HG02642 (cell line): ENCODE measurements at regions not wholly inside any gene's neighbourhood (a gene's known extent, or its start where the extent isn't known, plus 50 kb on each side); places are given as distances from the start of the nearest gene placed in this dataset.

ENCODE experiments used
- ATAC-seq: cut with Tn5 transposase; IDR thresholded peaks from one replicate; pipeline ENCODE4 v1.9.1; 2021; ENCODE audit warnings: mild to moderate bottlenecking; ENCODE audit not compliant: unreplicated experiment, poor library complexity

GRCh38 chr6:25035512-25036435, 100.0 kb upstream of the RIPOR2 start:
- ATAC-seq: peak; percentile 38

- no peak for ATAC-seq
Observed at GRCh38 chr6:25036461-25036860, 100.7 kb upstream of the RIPOR2 start.

GRCh38 chr6:25038300-25038699, 102.5 kb upstream of the RIPOR2 start:
- ATAC-seq: no peak

- no peak for ATAC-seq
Observed at GRCh38 chr6:25038999-25039398, 103.2 kb upstream of the RIPOR2 start.

GRCh38 chr6:25041485-25042035, 105.8 kb upstream of the RIPOR2 start:
- ATAC-seq: peak; percentile 14

GRCh38 chr6:25042036-25042521, 106.3 kb upstream of the RIPOR2 start:
- ATAC-seq: peak; percentile 64

- ATAC-seq: peak; percentile 22
Observed at GRCh38 chr6:25042536-25042935, 106.8 kb upstream of the RIPOR2 start.

- ATAC-seq: peak; percentile 32
Observed at GRCh38 chr6:25042984-25043725, 107.4 kb upstream of the RIPOR2 start.

- ATAC-seq: no peak
Observed at GRCh38 chr6:25043892-25044291, 108.1 kb upstream of the RIPOR2 start.

GRCh38 chr6:25046942-25047341, 111.2 kb upstream of the RIPOR2 start:
- ATAC-seq: no peak

- ATAC-seq: no peak
Observed at GRCh38 chr6:25050356-25050755, 114.6 kb upstream of the RIPOR2 start.

GRCh38 chr6:25051083-25051482, 115.3 kb upstream of the RIPOR2 start:
- ATAC-seq: no peak

GRCh38 chr6:25052181-25052580, 116.4 kb upstream of the RIPOR2 start:
- ATAC-seq: no peak

- ATAC-seq: peak; percentile 82
Observed at GRCh38 chr6:25053875-25054371, 118.2 kb upstream of the RIPOR2 start.

GRCh38 chr6:25054469-25054868, 118.7 kb upstream of the RIPOR2 start:
- no peak for ATAC-seq

GRCh38 chr6:25056130-25056529, 120.4 kb upstream of the RIPOR2 start:
- ATAC-seq: peak; percentile 57

GRCh38 chr6:25057111-25057905, 121.5 kb upstream of the RIPOR2 start:
- no peak for ATAC-seq

GRCh38 chr6:25058441-25058840, 122.7 kb upstream of the RIPOR2 start:
- no peak for ATAC-seq

GRCh38 chr6:25058941-25059340, 123.2 kb upstream of the RIPOR2 start:
- ATAC-seq: no peak

GRCh38 chr6:25060522-25060921, 124.8 kb upstream of the RIPOR2 start:
- ATAC-seq: no peak
